ENCODE measurements at regions not wholly inside any gene's neighbourhood (a gene's known extent, or its start where the extent isn't known, plus 50 kb on each side); places are given as distances from the start of the nearest gene placed in this dataset.

- no peak overlapping the region for H4K91ac ChIP-seq (ENCODE audit: low read length)
- no peak overlapping the region for H3K27ac ChIP-seq (ENCODE audit: low read length, poor library complexity, severe bottlenecking)
- no peaks in the 10 kb centered on the region for H3K36me3 ChIP-seq (ENCODE audit: control insufficient read depth in 1 of 2, insufficient read depth in 2 of 2, low read depth in 1 of 2, low read length in 2 of 2)
- H4K8ac ChIP-seq (ENCODE audit: low read length) = no peak overlapping the region
- no peak overlapping the region for H3K4me2 ChIP-seq (ENCODE audit: low read length, poor library complexity, severe bottlenecking)
- H2AFZ ChIP-seq (ENCODE audit: low read depth, low read length) = no peak overlapping the region
- no peak for DNase-seq
- no peak overlapping the region for H2BK5ac ChIP-seq (ENCODE audit: low read depth, low read length, poor library complexity, severe bottlenecking)
- no peaks in the 10 kb centered on the region for H3K27me3 ChIP-seq (ENCODE audit: control insufficient read depth in 1 of 2, insufficient read depth in 1 of 2, low read length in 2 of 2)
- no peaks in the 10 kb centered on the region for H3K79me1 ChIP-seq (replicated peaks; ENCODE audit: low read length, poor library complexity, severe bottlenecking)
- no peak overlapping the region for H3K14ac ChIP-seq (ENCODE audit: low read length in 2 of 2)
- no peak overlapping the region for H3K4me3 ChIP-seq (ENCODE audit: insufficient read depth in 1 of 2, low read depth in 1 of 2, low read length in 2 of 2)
- H2BK120ac ChIP-seq (ENCODE audit: low read depth, low read length) = no peak overlapping the region
- no peak overlapping the region for H2AK5ac ChIP-seq (ENCODE audit: low read length, severe bottlenecking)
- no peaks in the 10 kb centered on the region for H3K4me1 ChIP-seq (ENCODE audit: control insufficient read depth, insufficient read depth, low read depth, low read length)
- no peak overlapping the region for H3K23ac ChIP-seq (ENCODE audit: low read length in 2 of 2)
- H2BK12ac ChIP-seq (ENCODE audit: low read length in 2 of 2) = no peak overlapping the region
- H3K18ac ChIP-seq (ENCODE audit: low read depth in 1 of 2, low read length in 2 of 2) = no peak overlapping the region
- H3K9me3 ChIP-seq (ENCODE audit: control insufficient read depth, low read length) = no peaks in the 10 kb centered on the region
- no peak overlapping the region for H2BK15ac ChIP-seq (ENCODE audit: low read depth, poor library complexity, severe bottlenecking)
- no peak overlapping the region for H3K4ac ChIP-seq (ENCODE audit: low read depth in 1 of 2, low read length in 2 of 2)
- H3K9ac ChIP-seq (ENCODE audit: low read length) = no peak overlapping the region
- WGBS = 74% methylated on average over 3 of the region's 3 CpGs
Measured at GRCh38 chr15:93826293-93826692, 405.1 kb upstream of the MCTP2 start.

- Histone ChIP-seq H2BK120ac (ENCODE audit: low read depth, low read length) (no peak overlapping the region), H3K9me3 (ENCODE audit: control insufficient read depth, low read length) (no peaks in the 10 kb centered on the region), H3K18ac (ENCODE audit: low read depth in 1 of 2, low read length in 2 of 2) (no peak overlapping the region), H3K79me1 (replicated peaks; ENCODE audit: low read length, poor library complexity, severe bottlenecking) (no peaks in the 10 kb centered on the region), H4K91ac (ENCODE audit: low read length) (no peak overlapping the region), H3K27ac (ENCODE audit: low read length, poor library complexity, severe bottlenecking) (no peak overlapping the region), H3K4me1 (ENCODE audit: control insufficient read depth, insufficient read depth, low read depth, low read length) (no peaks in the 10 kb centered on the region), H3K23ac (ENCODE audit: low read length in 2 of 2) (no peak overlapping the region), H3K4me3 (ENCODE audit: insufficient read depth in 1 of 2, low read depth in 1 of 2, low read length in 2 of 2) (no peak overlapping the region), H3K36me3 (ENCODE audit: control insufficient read depth in 1 of 2, insufficient read depth in 2 of 2, low read depth in 1 of 2, low read length in 2 of 2) (no peaks in the 10 kb centered on the region), H2BK12ac (ENCODE audit: low read length in 2 of 2) (no peak overlapping the region), H4K8ac (ENCODE audit: low read length) (no peak overlapping the region), H2BK15ac (ENCODE audit: low read depth, poor library complexity, severe bottlenecking) (no peak overlapping the region), H3K9ac (ENCODE audit: low read length) (no peak overlapping the region), H3K27me3 (ENCODE audit: control insufficient read depth in 1 of 2, insufficient read depth in 1 of 2, low read length in 2 of 2) (no peaks in the 10 kb centered on the region), H3K4me2 (ENCODE audit: low read length, poor library complexity, severe bottlenecking) (no peak overlapping the region), H2AFZ (ENCODE audit: low read depth, low read length) (no peak overlapping the region), H2AK5ac (ENCODE audit: low read length, severe bottlenecking) (no peak overlapping the region), H3K14ac (ENCODE audit: low read length in 2 of 2) (no peak overlapping the region), H2BK5ac (ENCODE audit: low read depth, low read length, poor library complexity, severe bottlenecking) (no peak overlapping the region), H3K4ac (ENCODE audit: low read depth in 1 of 2, low read length in 2 of 2) (no peak overlapping the region)
- DNase-seq = no peak
- 62% methylated on average over 4 of the region's 4 CpGs for WGBS
Measured at GRCh38 chr15:93825682-93826081, 405.7 kb upstream of the MCTP2 start.

- Histone ChIP-seq H2AK5ac (ENCODE audit: low read length, severe bottlenecking) (no peak overlapping the region), H2BK5ac (ENCODE audit: low read depth, low read length, poor library complexity, severe bottlenecking) (no peak overlapping the region), H3K9me3 (ENCODE audit: control insufficient read depth, low read length) (no peaks in the 10 kb centered on the region), H3K4me2 (ENCODE audit: low read length, poor library complexity, severe bottlenecking) (no peak overlapping the region), H3K23ac (ENCODE audit: low read length in 2 of 2) (no peak overlapping the region), H3K36me3 (ENCODE audit: control insufficient read depth in 1 of 2, insufficient read depth in 2 of 2, low read depth in 1 of 2, low read length in 2 of 2) (no peaks in the 10 kb centered on the region), H3K18ac (ENCODE audit: low read depth in 1 of 2, low read length in 2 of 2) (no peak overlapping the region), H3K14ac (ENCODE audit: low read length in 2 of 2) (no peak overlapping the region), H4K91ac (ENCODE audit: low read length) (no peak overlapping the region), H2BK15ac (ENCODE audit: low read depth, poor library complexity, severe bottlenecking) (no peak overlapping the region), H3K4me3 (ENCODE audit: insufficient read depth in 1 of 2, low read depth in 1 of 2, low read length in 2 of 2) (no peak overlapping the region), H3K27me3 (ENCODE audit: control insufficient read depth in 1 of 2, insufficient read depth in 1 of 2, low read length in 2 of 2) (no peaks in the 10 kb centered on the region), H3K9ac (ENCODE audit: low read length) (no peak overlapping the region), H4K8ac (ENCODE audit: low read length) (no peak overlapping the region), H3K79me1 (replicated peaks; ENCODE audit: low read length, poor library complexity, severe bottlenecking) (no peaks in the 10 kb centered on the region), H3K4ac (ENCODE audit: low read depth in 1 of 2, low read length in 2 of 2) (no peak overlapping the region), H3K4me1 (ENCODE audit: control insufficient read depth, insufficient read depth, low read depth, low read length) (no peaks in the 10 kb centered on the region), H2BK12ac (ENCODE audit: low read length in 2 of 2) (no peak overlapping the region), H2AFZ (ENCODE audit: low read depth, low read length) (no peak overlapping the region), H2BK120ac (ENCODE audit: low read depth, low read length) (no peak overlapping the region), H3K27ac (ENCODE audit: low read length, poor library complexity, severe bottlenecking) (no peak overlapping the region)
- WGBS = 77% methylated on average over 7 of the region's 9 CpGs
- DNase-seq = no peak
Measured at GRCh38 chr15:93823971-93824913, 407.1 kb upstream of the MCTP2 start.

GRCh38 chr15:93820566-93820965, 410.8 kb upstream of the MCTP2 start:
- H2AFZ ChIP-seq (ENCODE audit: low read depth, low read length) = no peak overlapping the region
- no peak overlapping the region for H2BK15ac ChIP-seq (ENCODE audit: low read depth, poor library complexity, severe bottlenecking)
- no peaks in the 10 kb centered on the region for H3K79me1 ChIP-seq (replicated peaks; ENCODE audit: low read length, poor library complexity, severe bottlenecking)
- no peak overlapping the region for H3K14ac ChIP-seq (ENCODE audit: low read length in 2 of 2)
- H2AK5ac ChIP-seq (ENCODE audit: low read length, severe bottlenecking) = no peak overlapping the region
- H3K27ac ChIP-seq (ENCODE audit: low read length, poor library complexity, severe bottlenecking) = no peak overlapping the region
- no peaks in the 10 kb centered on the region for H3K4me1 ChIP-seq (ENCODE audit: control insufficient read depth, insufficient read depth, low read depth, low read length)
- no peak overlapping the region for H4K91ac ChIP-seq (ENCODE audit: low read length)
- DNase-seq = no peak
- no peak overlapping the region for H3K4me2 ChIP-seq (ENCODE audit: low read length, poor library complexity, severe bottlenecking)
- WGBS = 69% methylated on average over 4 of the region's 4 CpGs
- no peak overlapping the region for H3K18ac ChIP-seq (ENCODE audit: low read depth in 1 of 2, low read length in 2 of 2)
- H4K8ac ChIP-seq (ENCODE audit: low read length) = no peak overlapping the region
- no peak overlapping the region for H3K4me3 ChIP-seq (ENCODE audit: insufficient read depth in 1 of 2, low read depth in 1 of 2, low read length in 2 of 2)
- H2BK120ac ChIP-seq (ENCODE audit: low read depth, low read length) = no peak overlapping the region
- H2BK12ac ChIP-seq (ENCODE audit: low read length in 2 of 2) = no peak overlapping the region
- no peak overlapping the region for H2BK5ac ChIP-seq (ENCODE audit: low read depth, low read length, poor library complexity, severe bottlenecking)
- no peaks in the 10 kb centered on the region for H3K36me3 ChIP-seq (ENCODE audit: control insufficient read depth in 1 of 2, insufficient read depth in 2 of 2, low read depth in 1 of 2, low read length in 2 of 2)
- H3K9ac ChIP-seq (ENCODE audit: low read length) = no peak overlapping the region
- H3K9me3 ChIP-seq (ENCODE audit: control insufficient read depth, low read length) = peaks cover under 1% of the 10 kb centered on the region
- H3K27me3 ChIP-seq (ENCODE audit: control insufficient read depth in 1 of 2, insufficient read depth in 1 of 2, low read length in 2 of 2) = no peaks in the 10 kb centered on the region
- H3K23ac ChIP-seq (ENCODE audit: low read length in 2 of 2) = no peak overlapping the region
- H3K4ac ChIP-seq (ENCODE audit: low read depth in 1 of 2, low read length in 2 of 2) = no peak overlapping the region
